Muscle layer of duodenum (tissue), 2 donors: ENCODE measurements at regions not wholly inside any gene's neighbourhood (a gene's known extent, or its start where the extent isn't known, plus 50 kb on each side); places are given as distances from the start of the nearest gene placed in this dataset.

Source experiments
- H3K27ac ChIP-seq: one replicate; pipeline ENCODE4 v1.7.0; 2013; ENCODE audit warnings: mild to moderate bottlenecking, low read length
- H3K27me3 ChIP-seq: one replicate; pipeline ENCODE4 v1.7.0; 2013; ENCODE audit warnings: low read depth, mild to moderate bottlenecking, control low read depth, low read length
- H3K36me3 ChIP-seq, 2 donors: one replicate each; pipeline ENCODE4 v1.7.0; 2013; ENCODE audit warnings: low read length in 2 of 2, control low read depth in 1 of 2, mild to moderate bottlenecking in 1 of 2; ENCODE audit not compliant: insufficient read depth in 2 of 2, control insufficient read depth in 1 of 2
- H3K4me1 ChIP-seq, 2 donors: one replicate each; pipeline ENCODE4 v1.7.0; 2013; ENCODE audit warnings: low read length in 2 of 2, mild to moderate bottlenecking in 2 of 2, control low read depth in 1 of 2, moderate library complexity in 1 of 2; ENCODE audit not compliant: insufficient read depth in 2 of 2, control insufficient read depth in 1 of 2
- H3K4me3 ChIP-seq, 2 donors: one replicate each; pipeline ENCODE4 v1.7.0; 2013; ENCODE audit warnings: low read length in 2 of 2, low read depth in 1 of 2, mild to moderate bottlenecking in 1 of 2
- H3K9me3 ChIP-seq, 2 donors: one replicate each; pipeline ENCODE4 v1.7.0; 2013; ENCODE audit warnings: low read length in 2 of 2, control low read depth in 1 of 2, mild to moderate bottlenecking in 1 of 2; ENCODE audit not compliant: control insufficient read depth in 1 of 2
- donor health status: healthy.

DNA sequence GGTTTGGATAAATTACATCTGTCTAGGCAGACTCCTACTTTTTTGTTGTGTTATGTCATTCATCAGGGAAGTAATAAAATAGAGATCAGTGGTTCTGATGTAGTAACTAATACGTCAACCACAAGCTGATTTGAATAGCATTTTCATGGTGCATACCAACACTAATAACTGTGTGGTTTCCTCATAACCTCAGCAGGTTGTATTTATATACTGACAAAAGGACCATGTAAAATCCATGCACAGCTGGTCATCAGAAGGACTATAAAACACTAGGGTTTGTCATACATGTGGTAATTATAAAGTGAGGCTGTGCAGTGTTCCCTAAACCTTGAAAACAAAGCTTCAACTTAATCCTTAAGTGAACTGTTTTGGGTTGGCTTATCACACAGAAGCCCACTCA, 216.8 kb upstream of the RBMS3 start:
- Histone ChIP-seq H3K27ac (no peak overlapping the region), H3K4me3 (no peak overlapping the region), H3K4me1 (no peaks in the 10 kb centered on the region)

DNA sequence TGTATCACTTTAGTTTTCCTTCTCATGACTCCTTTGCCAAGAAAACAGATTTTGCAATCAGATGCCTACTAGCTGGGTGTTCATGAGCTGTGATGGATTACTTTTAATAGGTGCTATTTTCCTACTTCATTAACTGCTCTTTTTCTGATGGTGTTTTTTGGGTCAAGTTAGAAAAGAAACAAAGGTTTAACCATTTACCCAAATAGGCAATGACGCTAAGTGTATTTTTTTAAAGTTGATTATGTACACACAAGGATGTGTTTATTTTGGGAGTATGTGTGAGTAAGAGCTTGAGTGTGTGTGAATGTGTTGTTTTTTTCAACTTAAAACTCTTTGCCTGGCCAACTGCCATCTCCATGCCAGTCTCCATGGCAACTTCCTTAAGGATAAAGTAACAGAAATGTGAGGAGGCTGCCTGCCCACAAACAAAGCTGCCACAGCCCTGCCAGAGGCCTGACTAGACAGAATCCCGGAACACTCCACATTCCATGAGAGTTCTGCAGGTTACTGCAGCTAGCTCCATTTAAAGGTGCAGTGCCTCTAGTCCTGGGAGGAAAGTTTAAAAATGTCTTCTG, 215.6 kb upstream of the RBMS3 start:
- Histone ChIP-seq H3K36me3 (no peaks in the 10 kb centered on the region), H3K4me3 (no peak overlapping the region), H3K4me1 (no peaks in the 10 kb centered on the region), H3K27me3 (no peaks in the 10 kb centered on the region), H3K9me3 (no peaks in the 10 kb centered on the region), H3K27ac (no peak overlapping the region)

More for the DNA sequence above, 216.8 kb upstream of the RBMS3 start:
- Histone ChIP-seq H3K9me3 (peaks cover 0 to 6% of the 10 kb centered on the region in 2 donors), H3K36me3 (no peaks in the 10 kb centered on the region), H3K27me3 (no peaks in the 10 kb centered on the region)

- H3K4me1 ChIP-seq = no peaks in the 10 kb centered on the region
- no peak overlapping the region for H3K4me3 ChIP-seq
- H3K36me3 ChIP-seq = no peaks in the 10 kb centered on the region
- no peaks in the 10 kb centered on the region for H3K27me3 ChIP-seq
- no peak overlapping the region for H3K27ac ChIP-seq
- H3K9me3 ChIP-seq = no peaks in the 10 kb centered on the region
These were observed 213.9 kb upstream of the RBMS3 start for GRCh38 chr3:29067007-29067406.

DNA sequence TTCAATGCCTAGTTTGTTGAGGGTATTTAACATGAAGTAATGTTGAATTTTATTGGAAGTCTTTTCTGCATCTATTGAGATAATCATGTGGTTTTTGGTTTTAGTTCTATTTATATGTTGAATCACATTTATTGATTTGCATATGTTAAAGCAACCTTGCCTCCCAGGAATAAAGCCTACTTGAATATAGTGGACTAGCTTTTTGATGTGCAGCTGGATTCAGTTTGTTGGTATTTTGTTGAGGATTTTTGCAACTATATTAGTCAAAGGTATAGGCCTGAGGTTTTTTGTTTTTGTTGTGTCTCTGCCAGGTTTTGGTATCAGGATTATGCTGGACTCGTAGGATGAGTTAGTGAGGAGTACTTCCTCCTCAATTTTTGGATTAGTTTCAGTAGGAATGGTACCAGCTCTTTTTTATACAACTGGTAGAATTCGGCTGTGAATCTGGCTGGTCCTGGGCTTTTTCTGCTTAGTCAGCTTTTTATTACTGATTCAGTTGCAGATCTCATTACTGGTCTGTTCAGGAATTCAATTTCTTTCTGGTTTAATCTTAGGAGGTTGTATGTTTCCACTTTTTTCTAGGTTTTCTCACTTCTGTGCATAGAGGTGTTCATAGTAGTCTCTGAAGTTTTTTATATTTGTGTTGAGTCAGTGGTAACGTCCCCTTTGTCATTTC, 209.8 kb upstream of the RBMS3 start:
- Histone ChIP-seq H3K36me3 (no peaks in the 10 kb centered on the region), H3K27me3 (no peaks in the 10 kb centered on the region), H3K4me1 (no peaks in the 10 kb centered on the region), H3K9me3 (no peaks in the 10 kb centered on the region), H3K4me3 (no peak overlapping the region), H3K27ac (no peak overlapping the region)

GRCh38 chr3:29072611-29073010, 208.3 kb upstream of the RBMS3 start:
- Histone ChIP-seq H3K36me3 (no peaks in the 10 kb centered on the region), H3K4me3 (no peak overlapping the region), H3K27ac (no peak overlapping the region), H3K27me3 (no peaks in the 10 kb centered on the region), H3K9me3 (no peaks in the 10 kb centered on the region), H3K4me1 (no peaks in the 10 kb centered on the region)

GRCh38 chr3:29077356-29077755, 203.5 kb upstream of the RBMS3 start:
- no peaks in the 10 kb centered on the region for H3K27me3 ChIP-seq
- no peaks in the 10 kb centered on the region for H3K36me3 ChIP-seq
- no peak overlapping the region for H3K4me3 ChIP-seq
- no peak overlapping the region for H3K27ac ChIP-seq
- H3K9me3 ChIP-seq = no peaks in the 10 kb centered on the region
- H3K4me1 ChIP-seq = no peaks in the 10 kb centered on the region

DNA sequence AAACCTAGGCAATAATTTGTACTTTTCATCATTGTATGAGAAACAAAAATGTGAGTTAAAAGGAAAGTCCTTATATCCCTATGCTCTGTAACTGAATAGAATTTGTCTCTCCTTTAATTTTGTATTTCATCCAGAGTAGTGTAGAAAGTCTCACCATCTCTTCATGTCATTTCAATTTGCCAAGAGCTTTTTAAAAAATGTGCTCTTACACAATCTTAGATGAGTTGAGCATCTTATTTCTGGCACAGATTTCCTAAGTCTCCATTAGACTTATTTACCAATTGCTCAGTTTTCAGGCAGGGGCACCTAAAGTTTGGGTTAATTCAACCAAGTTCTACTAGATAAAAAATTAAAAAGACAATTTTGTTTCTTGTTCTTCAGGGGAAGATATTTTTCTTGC, 201.5 kb upstream of the RBMS3 start:
- Histone ChIP-seq H3K4me1 (peaks cover 0 to 4% of the 10 kb centered on the region in 2 donors), H3K9me3 (no peaks in the 10 kb centered on the region), H3K36me3 (no peaks in the 10 kb centered on the region), H3K27me3 (no peaks in the 10 kb centered on the region), H3K27ac (no peak overlapping the region), H3K4me3 (no peak overlapping the region)

DNA sequence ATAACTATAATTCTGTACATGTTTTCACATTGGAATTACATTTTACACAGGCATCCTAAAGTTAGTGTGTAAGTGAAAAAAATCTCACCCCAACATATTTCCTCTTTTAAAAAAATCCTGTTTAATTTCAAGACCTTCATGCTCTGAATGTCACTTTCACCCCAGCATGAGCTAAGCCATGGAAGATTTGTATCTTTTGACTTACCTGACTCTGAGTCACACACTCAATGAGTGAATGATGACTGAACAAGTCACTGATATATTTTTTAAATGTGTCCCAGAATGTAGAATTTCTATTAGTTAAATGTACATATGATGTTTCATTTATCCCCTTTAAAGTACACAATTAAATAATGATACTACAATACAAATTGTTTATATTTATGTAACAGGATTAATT, 199.9 kb upstream of the RBMS3 start:
- no peak overlapping the region for H3K27ac ChIP-seq
- no peaks in the 10 kb centered on the region for H3K36me3 ChIP-seq
- no peaks in the 10 kb centered on the region for H3K27me3 ChIP-seq
- no peak overlapping the region for H3K4me3 ChIP-seq
- H3K9me3 ChIP-seq = no peaks in the 10 kb centered on the region
- H3K4me1 ChIP-seq = peaks cover 0 to 4% of the 10 kb centered on the region in 2 donors

- H3K4me1 ChIP-seq = peaks cover 0 to 4% of the 10 kb centered on the region in 2 donors
- H3K4me3 ChIP-seq = no peak overlapping the region
- H3K9me3 ChIP-seq = peaks cover 0 to 2% of the 10 kb centered on the region in 2 donors
- H3K36me3 ChIP-seq = no peaks in the 10 kb centered on the region
- no peaks in the 10 kb centered on the region for H3K27me3 ChIP-seq
- H3K27ac ChIP-seq = no peak overlapping the region
These were observed 197.8 kb upstream of the RBMS3 start for GRCh38 chr3:29083081-29083480.

- Histone ChIP-seq H3K27ac (no peak overlapping the region), H3K36me3 (no peaks in the 10 kb centered on the region), H3K9me3 (peaks cover 0 to 2% of the 10 kb centered on the region in 2 donors), H3K4me1 (peaks cover 0 to 4% of the 10 kb centered on the region in 2 donors), H3K4me3 (no peak overlapping the region), H3K27me3 (no peaks in the 10 kb centered on the region)
These were observed 197.2 kb upstream of the RBMS3 start for GRCh38 chr3:29083676-29084075.

GRCh38 chr3:29088579-29088978, 192.3 kb upstream of the RBMS3 start:
- Histone ChIP-seq H3K4me3 (no peak overlapping the region), H3K4me1 (peaks cover 0 to under 1% of the 10 kb centered on the region in 2 donors), H3K27ac (no peak overlapping the region), H3K36me3 (no peaks in the 10 kb centered on the region), H3K9me3 (peaks cover 0 to 6% of the 10 kb centered on the region in 2 donors), H3K27me3 (no peaks in the 10 kb centered on the region)
